CD4-positive, CD25-positive, alpha-beta regulatory T cell (primary cell): ENCODE measurements at regions not wholly inside any gene's neighbourhood (a gene's known extent, or its start where the extent isn't known, plus 50 kb on each side); places are given as distances from the start of the nearest gene placed in this dataset.

Experiments
- ATAC-seq, 2 donors: fragments of 150-1000 bp; cut with Tn5 transposase; one replicate each; pipeline ENCODE4 v1.10.0; 2021; ENCODE audit warnings: low read depth in 2 of 2, moderate number of reproducible peaks in 2 of 2, moderate library complexity in 1 of 2
- DNase-seq, 3 donors: peaks; one replicate each; pipeline versions ENCODE4 v3.0.0 to v3.0.0-alpha.2; 2012 to 2022; ENCODE audit warnings: mixed read lengths in 1 of 3
- H3K27ac ChIP-seq: one replicate; pipeline ENCODE4 v1.7.0; 2013; ENCODE audit warnings: mild to moderate bottlenecking, low read length; ENCODE audit not compliant: insufficient read depth, poor library complexity, severe bottlenecking
- H3K27me3 ChIP-seq: one replicate; pipeline ENCODE4 v1.7.0; 2013; ENCODE audit warnings: low read length; ENCODE audit not compliant: control insufficient read depth, insufficient read depth
- H3K36me3 ChIP-seq: one replicate; pipeline ENCODE4 v1.7.0; 2013; ENCODE audit warnings: mild to moderate bottlenecking, low read length, moderate library complexity; ENCODE audit not compliant: control insufficient read depth, insufficient read depth
- H3K4me1 ChIP-seq: 2 replicates; pipeline ENCODE4 v1.7.0; 2013; ENCODE audit warnings: mild to moderate bottlenecking, low read length; ENCODE audit not compliant: insufficient read depth, control insufficient read depth, poor library complexity, severe bottlenecking
- H3K4me3 ChIP-seq: one replicate; pipeline ENCODE4 v1.7.0; 2013; ENCODE audit warnings: low read depth, mild to moderate bottlenecking, low read length, moderate library complexity
- H3K9me3 ChIP-seq, 2 experiments: 1 replicate in 1 of 2; 2 replicates in 1 of 2; pipeline ENCODE4 v1.7.0; 2013; ENCODE audit warnings: low read length in 2 of 2, mild to moderate bottlenecking in 1 of 2, moderate library complexity in 1 of 2; ENCODE audit not compliant: control insufficient read depth in 2 of 2
- H3K27ac Mint-ChIP-seq, 3 donors: one replicate each; pipeline ENCODE4 v1.8.0; 2020 to 2022; ENCODE audit warnings: mild to moderate bottlenecking in 3 of 3, mixed read lengths in 3 of 3, moderate library complexity in 2 of 3
- H3K27me3 Mint-ChIP-seq: one replicate; pipeline ENCODE4 v1.8.0; 2022; ENCODE audit warnings: mild to moderate bottlenecking, mixed read lengths
- H3K36me3 Mint-ChIP-seq: one replicate; pipeline ENCODE4 v1.8.0; 2020; ENCODE audit warnings: mixed read lengths
- H3K4me1 Mint-ChIP-seq, 4 donors: one replicate each; pipeline ENCODE4 v1.8.0; 2020 to 2022; ENCODE audit warnings: mixed read lengths in 4 of 4, mild to moderate bottlenecking in 1 of 4
- H3K4me3 Mint-ChIP-seq, 4 donors: one replicate each; pipeline ENCODE4 v1.8.0; 2020 to 2022; ENCODE audit warnings: mild to moderate bottlenecking in 4 of 4, mixed read lengths in 4 of 4, moderate library complexity in 3 of 4
- H3K9me3 Mint-ChIP-seq, 7 donors: one replicate each; pipeline ENCODE4 v1.8.0; 2020 to 2022; ENCODE audit warnings: mixed read lengths in 7 of 7, mild to moderate bottlenecking in 3 of 7, moderate library complexity in 2 of 7

GRCh38 chr3:154990543-154990942, 89.6 kb upstream of the MME start:
- no peaks in the 10 kb centered on the region for H3K36me3 Mint-ChIP-seq

GRCh38 chr3:154987846-154988245, 92.3 kb upstream of the MME start:
- no peaks in the 10 kb centered on the region for H3K27me3 ChIP-seq
- H3K27ac Mint-ChIP-seq: no peak overlapping the region
- H3K4me1 ChIP-seq: no peaks in the 10 kb centered on the region
- no peak overlapping the region for H3K4me3 Mint-ChIP-seq
- no peaks in the 10 kb centered on the region for H3K36me3 ChIP-seq
- no peaks in the 10 kb centered on the region for H3K27me3 Mint-ChIP-seq
- peaks cover 0 to 2% of the 10 kb centered on the region in 2 experiments for H3K9me3 ChIP-seq
- no peak overlapping the region for H3K4me3 ChIP-seq
- ATAC-seq (no peak), DNase-seq (no peak)
- H3K9me3 Mint-ChIP-seq: peaks cover 5 to 14% (median 6%) of the 10 kb centered on the region in 7 donors
- H3K4me1 Mint-ChIP-seq: no peaks in the 10 kb centered on the region
- H3K36me3 Mint-ChIP-seq: no peaks in the 10 kb centered on the region
- H3K27ac ChIP-seq: no peak overlapping the region

More at GRCh38 chr3:154990543-154990942, 89.6 kb upstream of the MME start:
- Mint-ChIP-seq H3K4me1 (no peaks in the 10 kb centered on the region), H3K27me3 (no peaks in the 10 kb centered on the region), H3K4me3 (no peak overlapping the region), H3K9me3 (peaks cover 3 to 11% (median 6%) of the 10 kb centered on the region in 7 donors), H3K27ac (no peak overlapping the region)
- Histone ChIP-seq H3K27ac (no peak overlapping the region), H3K27me3 (no peaks in the 10 kb centered on the region), H3K36me3 (no peaks in the 10 kb centered on the region), H3K4me3 (no peak overlapping the region), H3K9me3 (peaks cover 0 to 2% of the 10 kb centered on the region in 2 experiments), H3K4me1 (no peaks in the 10 kb centered on the region)
- no peak for DNase-seq
- ATAC-seq: no peak

GRCh38 chr3:154981664-154982063, 98.5 kb upstream of the MME start:
- ATAC-seq (no peak), DNase-seq (no peak)
- Mint-ChIP-seq H3K9me3 (peaks cover 0 to 8% (median 4%) of the 10 kb centered on the region in 7 donors), H3K36me3 (no peaks in the 10 kb centered on the region), H3K4me3 (no peak overlapping the region), H3K27me3 (no peaks in the 10 kb centered on the region), H3K4me1 (no peaks in the 10 kb centered on the region), H3K27ac (no peak overlapping the region)
- Histone ChIP-seq H3K27me3 (no peaks in the 10 kb centered on the region), H3K4me1 (no peaks in the 10 kb centered on the region), H3K36me3 (no peaks in the 10 kb centered on the region), H3K4me3 (no peak overlapping the region), H3K9me3 (no peaks in the 10 kb centered on the region), H3K27ac (no peak overlapping the region)

DNA sequence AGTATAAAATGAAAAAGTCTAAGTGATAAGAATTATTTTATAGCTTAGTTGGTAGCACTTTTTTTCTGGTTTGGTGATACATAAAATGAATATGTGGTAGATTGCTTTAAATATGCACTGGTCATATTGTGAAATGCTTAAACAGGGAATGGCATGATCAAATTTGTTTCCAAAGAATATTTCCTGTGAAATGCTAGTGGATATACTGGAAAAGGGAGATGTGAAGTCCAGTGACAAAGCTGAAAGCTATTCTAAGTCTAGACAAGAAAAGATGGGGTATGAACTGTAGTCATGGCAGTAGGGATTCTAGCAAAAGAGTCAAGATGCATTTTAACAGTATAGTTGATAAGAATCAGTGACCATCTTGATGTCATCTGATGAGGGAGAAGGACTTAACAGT, 98.9 kb upstream of the MME start:
- H3K4me1 Mint-ChIP-seq: no peaks in the 10 kb centered on the region
- Histone ChIP-seq H3K4me3 (no peak overlapping the region), H3K36me3 (no peaks in the 10 kb centered on the region), H3K9me3 (no peaks in the 10 kb centered on the region), H3K27ac (no peak overlapping the region), H3K4me1 (no peaks in the 10 kb centered on the region), H3K27me3 (no peaks in the 10 kb centered on the region)
- no peak overlapping the region for H3K4me3 Mint-ChIP-seq
- H3K27me3 Mint-ChIP-seq: no peaks in the 10 kb centered on the region
- DNase-seq: no peak
- no peaks in the 10 kb centered on the region for H3K36me3 Mint-ChIP-seq
- H3K27ac Mint-ChIP-seq: no peak overlapping the region
- ATAC-seq: no peak
- H3K9me3 Mint-ChIP-seq: peaks cover 0 to 8% (median 2%) of the 10 kb centered on the region in 7 donors

- no peaks in the 10 kb centered on the region for H3K4me1 ChIP-seq
- no peak overlapping the region for H3K27ac ChIP-seq
- no peak for ATAC-seq
- no peak for DNase-seq
- H3K36me3 ChIP-seq: no peaks in the 10 kb centered on the region
- no peaks in the 10 kb centered on the region for H3K36me3 Mint-ChIP-seq
- no peak overlapping the region for H3K4me3 ChIP-seq
- H3K27me3 ChIP-seq: no peaks in the 10 kb centered on the region
- H3K27ac Mint-ChIP-seq: no peak overlapping the region
- H3K4me3 Mint-ChIP-seq: no peak overlapping the region
- no peaks in the 10 kb centered on the region for H3K9me3 ChIP-seq
- H3K9me3 Mint-ChIP-seq: peaks cover 0 to 8% (median 4%) of the 10 kb centered on the region in 7 donors
- no peaks in the 10 kb centered on the region for H3K4me1 Mint-ChIP-seq
- H3K27me3 Mint-ChIP-seq: no peaks in the 10 kb centered on the region
These were observed 100.8 kb upstream of the MME start for GRCh38 chr3:154979331-154979730.

- DNase-seq (no peak), ATAC-seq (no peak)
- Mint-ChIP-seq H3K9me3 (peaks cover 0 to 10% (median 3%) of the 10 kb centered on the region in 7 donors), H3K27me3 (no peaks in the 10 kb centered on the region), H3K36me3 (no peaks in the 10 kb centered on the region), H3K4me3 (no peak overlapping the region), H3K4me1 (no peaks in the 10 kb centered on the region), H3K27ac (no peak overlapping the region)
- Histone ChIP-seq H3K27ac (no peak overlapping the region), H3K9me3 (no peaks in the 10 kb centered on the region), H3K36me3 (no peaks in the 10 kb centered on the region), H3K4me1 (no peaks in the 10 kb centered on the region), H3K4me3 (no peak overlapping the region), H3K27me3 (no peaks in the 10 kb centered on the region)
These were observed 102.5 kb upstream of the MME start for GRCh38 chr3:154977666-154978065.

DNA sequence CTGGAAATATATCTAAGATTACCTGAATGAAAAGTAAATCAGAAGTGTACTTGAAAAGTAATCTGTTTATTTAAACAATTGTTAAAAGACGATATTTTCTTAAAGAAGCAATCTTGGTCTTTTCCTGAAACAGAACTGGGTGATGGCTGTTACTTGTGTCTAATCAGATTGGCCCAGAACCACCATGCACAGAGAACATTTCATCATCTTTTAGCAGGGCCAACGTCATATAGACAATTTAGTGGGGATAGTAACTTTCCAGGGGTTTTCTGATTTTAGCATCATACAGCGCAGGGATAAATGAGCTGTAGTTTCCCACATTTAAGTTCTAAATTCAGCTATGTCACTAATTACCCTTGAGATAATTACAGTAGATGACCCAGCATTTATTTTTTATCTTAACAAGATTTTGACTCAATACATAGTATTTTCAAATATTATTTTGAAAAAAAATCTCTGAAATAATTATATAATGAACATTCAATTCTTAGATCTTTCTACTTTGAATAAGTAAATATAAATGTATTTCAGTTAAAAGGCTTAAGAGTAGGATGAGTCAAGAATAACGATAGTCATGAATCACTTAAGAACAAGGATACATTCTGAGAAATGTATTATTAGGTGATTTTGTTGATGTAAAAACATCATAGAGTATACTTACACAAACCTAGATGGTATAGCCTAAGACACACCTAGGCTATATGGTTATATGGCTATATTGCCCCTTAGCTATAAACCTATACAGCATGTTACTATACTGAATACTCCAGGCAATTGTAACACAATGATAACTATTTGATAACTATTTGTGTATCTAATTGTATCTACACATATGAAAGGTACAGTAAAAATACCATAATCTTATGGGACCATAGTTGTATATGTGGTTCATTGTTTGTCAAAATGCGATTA, 103.8 kb upstream of the MME start:
- Mint-ChIP-seq H3K4me1 (no peaks in the 10 kb centered on the region), H3K27ac (no peak overlapping the region), H3K27me3 (no peaks in the 10 kb centered on the region), H3K36me3 (no peaks in the 10 kb centered on the region), H3K9me3 (peaks cover 0 to 10% (median 0%) of the 10 kb centered on the region in 7 donors), H3K4me3 (no peak overlapping the region)
- Histone ChIP-seq H3K27ac (no peak overlapping the region), H3K4me3 (no peak overlapping the region), H3K36me3 (no peaks in the 10 kb centered on the region), H3K27me3 (no peaks in the 10 kb centered on the region), H3K4me1 (no peaks in the 10 kb centered on the region), H3K9me3 (no peaks in the 10 kb centered on the region)
- ATAC-seq (no peak), DNase-seq (no peak)

DNA sequence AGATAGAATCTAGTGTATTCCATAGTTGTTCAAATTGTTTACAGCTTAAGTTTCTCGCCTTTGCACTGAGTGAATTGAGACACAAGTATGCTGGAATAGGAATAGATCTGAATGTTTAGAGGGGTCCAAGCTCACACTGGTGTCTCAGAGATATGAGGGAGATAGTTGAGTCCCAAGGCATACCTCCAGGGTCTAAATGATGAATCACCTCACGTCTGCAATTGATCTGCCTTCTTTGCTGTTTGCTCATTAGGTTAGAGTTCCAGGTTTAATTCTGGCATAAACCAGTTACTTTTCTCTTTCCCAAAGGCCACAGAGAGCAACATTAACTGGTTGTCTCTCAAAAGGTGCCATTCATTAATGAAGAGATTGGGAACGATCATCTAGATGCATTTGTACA, 106.3 kb upstream of the MME start:
- Histone ChIP-seq H3K4me1 (no peaks in the 10 kb centered on the region), H3K36me3 (no peaks in the 10 kb centered on the region), H3K27ac (no peak overlapping the region), H3K9me3 (no peaks in the 10 kb centered on the region), H3K4me3 (no peak overlapping the region), H3K27me3 (no peaks in the 10 kb centered on the region)
- Mint-ChIP-seq H3K9me3 (peaks cover 0 to 10% (median 3%) of the 10 kb centered on the region in 7 donors), H3K36me3 (no peaks in the 10 kb centered on the region), H3K4me1 (no peaks in the 10 kb centered on the region), H3K4me3 (no peak overlapping the region), H3K27me3 (no peaks in the 10 kb centered on the region), H3K27ac (no peak overlapping the region)
- no peak for DNase-seq
- ATAC-seq: no peak
